DND-41 (cell line): ENCODE measurements at regions not wholly inside any gene's neighbourhood (a gene's known extent, or its start where the extent isn't known, plus 50 kb on each side); places are given as distances from the start of the nearest gene placed in this dataset.

Source experiments
- ATAC-seq: fragments of 200-7000 bp; cut with Tn5 transposase; 3 replicates; pipeline ENCODE4 v1.9.1; 2021; ENCODE audit warnings: low read depth; ENCODE audit not compliant: insufficient read depth
- DNase-seq: peaks from one replicate; pipeline ENCODE4 v3.0.0-alpha.2; 2020
- H2AFZ ChIP-seq: 2 replicates; pipeline ENCODE4 v1.6.0; 2012; ENCODE audit warnings: low read depth, low read length
- H3K27ac ChIP-seq: 2 replicates; pipeline ENCODE4 v1.5.1; 2012; ENCODE audit warnings: low read length, inconsistent platforms
- H3K27me3 ChIP-seq: fragments of 200-600 bp; sonication (generic); 2 replicates; pipeline ENCODE4 v1.6.0; 2012; ENCODE audit warnings: low read length, mild to moderate bottlenecking, inconsistent platforms; ENCODE audit not compliant: insufficient read depth, poor library complexity
- H3K36me3 ChIP-seq: 2 replicates; pipeline ENCODE4 v1.5.1; 2012; ENCODE audit warnings: low read length, inconsistent platforms; ENCODE audit not compliant: insufficient read depth
- H3K4me1 ChIP-seq: 2 replicates; pipeline ENCODE4 v1.5.1; 2012; ENCODE audit warnings: mild to moderate bottlenecking, low read length; ENCODE audit not compliant: insufficient read depth
- H3K4me2 ChIP-seq: 2 replicates; pipeline ENCODE4 v1.6.0; 2012; ENCODE audit warnings: mild to moderate bottlenecking, moderate library complexity, low read length, inconsistent platforms; ENCODE audit not compliant: insufficient read depth
- H3K4me3 ChIP-seq, 2 experiments: fragments of 200-600 bp in 1 of 2; shearing (Covaris generic) in 1 of 2; 2 replicates each; pipeline ENCODE4 v1.5.1; 2012 to 2016; ENCODE audit warnings: inconsistent platforms in 2 of 2, low read length in 2 of 2, mild to moderate bottlenecking in 2 of 2, low read depth in 1 of 2, moderate library complexity in 1 of 2
- H3K79me2 ChIP-seq: 2 replicates; pipeline ENCODE4 v1.6.0; 2012; ENCODE audit warnings: low read length, inconsistent platforms; ENCODE audit not compliant: insufficient read depth
- H3K9ac ChIP-seq: 2 replicates; pipeline ENCODE4 v1.6.0; 2012; ENCODE audit warnings: low read depth, mild to moderate bottlenecking, inconsistent platforms, low read length, moderate library complexity
- H3K9me3 ChIP-seq: 2 replicates; pipeline ENCODE4 v1.5.1; 2012; ENCODE audit warnings: low read length, moderate library complexity, mild to moderate bottlenecking, inconsistent platforms; ENCODE audit not compliant: insufficient read depth, severe bottlenecking
- H4K20me1 ChIP-seq: 2 replicates; pipeline ENCODE4 v1.6.0; 2012; ENCODE audit warnings: low read length; ENCODE audit not compliant: insufficient read depth
- EZH2 ChIP-seq: IDR thresholded peaks from 3 replicates; pipeline ENCODE4 v1.6.1; 2012; ENCODE audit warnings: borderline replicate concordance, low read depth, mild to moderate bottlenecking, moderate library complexity, low read length, inconsistent platforms; ENCODE audit not compliant: severe bottlenecking
- TF ChIP-seq, protein P1 (sequence below): IDR thresholded peaks from 2 replicates; pipeline ENCODE4 v1.5.1; 2012; ENCODE audit warnings: borderline replicate concordance, low read length, moderate library complexity, mild to moderate bottlenecking; ENCODE audit not compliant: poor library complexity, severe bottlenecking; ENCODE audit errors: extremely low read depth

DNA sequence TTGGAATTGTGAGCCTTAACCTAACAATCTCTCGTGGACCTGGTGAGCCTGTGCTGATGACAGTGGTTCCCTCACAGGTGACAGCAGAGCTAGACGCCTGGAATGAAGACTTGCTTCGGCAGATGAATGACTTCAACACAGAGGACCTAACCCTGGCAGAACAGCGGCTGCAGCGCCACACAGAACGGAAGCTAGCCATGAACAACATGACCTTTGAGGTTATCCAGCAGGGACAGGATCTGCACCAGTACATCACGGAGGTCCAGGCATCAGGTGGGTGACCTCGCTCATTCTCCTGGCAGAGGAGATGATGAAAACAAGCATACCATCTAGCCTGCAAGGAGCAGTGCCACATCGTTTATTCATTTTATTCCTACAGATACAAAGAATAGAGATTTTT lies 316.9 kb upstream of the UMPS start:
- no peaks in the 10 kb centered on the region for H3K4me1 ChIP-seq
- H2AFZ ChIP-seq, result no peak overlapping the region
- H3K4me3 ChIP-seq, result no peak overlapping the region
- TF ChIP-seq EZH2, result no peak
- TF ChIP-seq, protein P1, sequence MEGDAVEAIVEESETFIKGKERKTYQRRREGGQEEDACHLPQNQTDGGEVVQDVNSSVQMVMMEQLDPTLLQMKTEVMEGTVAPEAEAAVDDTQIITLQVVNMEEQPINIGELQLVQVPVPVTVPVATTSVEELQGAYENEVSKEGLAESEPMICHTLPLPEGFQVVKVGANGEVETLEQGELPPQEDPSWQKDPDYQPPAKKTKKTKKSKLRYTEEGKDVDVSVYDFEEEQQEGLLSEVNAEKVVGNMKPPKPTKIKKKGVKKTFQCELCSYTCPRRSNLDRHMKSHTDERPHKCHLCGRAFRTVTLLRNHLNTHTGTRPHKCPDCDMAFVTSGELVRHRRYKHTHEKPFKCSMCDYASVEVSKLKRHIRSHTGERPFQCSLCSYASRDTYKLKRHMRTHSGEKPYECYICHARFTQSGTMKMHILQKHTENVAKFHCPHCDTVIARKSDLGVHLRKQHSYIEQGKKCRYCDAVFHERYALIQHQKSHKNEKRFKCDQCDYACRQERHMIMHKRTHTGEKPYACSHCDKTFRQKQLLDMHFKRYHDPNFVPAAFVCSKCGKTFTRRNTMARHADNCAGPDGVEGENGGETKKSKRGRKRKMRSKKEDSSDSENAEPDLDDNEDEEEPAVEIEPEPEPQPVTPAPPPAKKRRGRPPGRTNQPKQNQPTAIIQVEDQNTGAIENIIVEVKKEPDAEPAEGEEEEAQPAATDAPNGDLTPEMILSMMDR, result no peak
- H3K27me3 ChIP-seq, result peaks cover 8% of the 10 kb centered on the region
- H3K79me2 ChIP-seq, result no peaks in the 10 kb centered on the region
- H3K36me3 ChIP-seq, result no peaks in the 10 kb centered on the region
- H3K9ac ChIP-seq, result no peak overlapping the region
- no peak for DNase-seq
- ATAC-seq, result no peak
- no peak overlapping the region for H3K27ac ChIP-seq
- no peaks in the 10 kb centered on the region for H3K9me3 ChIP-seq
- no peak overlapping the region for H3K4me2 ChIP-seq
- no peaks in the 10 kb centered on the region; the same call in 1 of the 2 replicates for H4K20me1 ChIP-seq

DNA sequence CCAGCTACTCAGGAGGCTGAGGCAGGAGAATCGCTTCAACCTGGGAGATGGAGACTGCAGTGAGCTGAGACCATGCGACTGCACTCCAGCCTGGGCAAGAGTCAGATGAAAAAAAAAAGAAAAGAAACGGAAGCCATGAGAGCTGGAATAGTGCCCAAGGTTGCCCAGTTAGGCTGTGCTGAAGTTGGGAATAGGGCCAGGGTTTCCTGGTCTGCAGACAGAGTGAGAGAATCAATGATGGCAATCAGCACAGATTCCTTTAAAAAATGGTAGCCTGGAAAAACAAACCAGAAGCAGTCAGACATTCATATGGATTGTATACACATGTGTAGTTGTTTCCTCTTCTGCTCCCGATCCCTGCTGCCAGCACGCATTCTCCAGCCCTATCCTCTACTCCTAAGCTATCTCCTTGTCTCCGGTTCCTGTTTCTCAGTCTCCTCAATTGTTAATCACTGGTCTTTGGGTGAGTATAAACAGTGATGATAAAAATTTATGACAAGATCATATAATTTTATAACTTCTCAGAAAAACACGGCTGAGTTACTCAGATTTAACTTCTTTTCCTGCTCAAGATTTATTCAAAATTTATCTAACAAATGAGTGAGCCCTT lies 316.2 kb upstream of the UMPS start:
- H3K9ac ChIP-seq, result no peak overlapping the region
- ATAC-seq (no peak), DNase-seq (no peak)
- no peak overlapping the region for H2AFZ ChIP-seq
- no peak overlapping the region for H3K4me2 ChIP-seq
- H3K36me3 ChIP-seq, result no peaks in the 10 kb centered on the region
- no peak overlapping the region for H3K4me3 ChIP-seq
- no peaks in the 10 kb centered on the region for H3K9me3 ChIP-seq
- TF ChIP-seq, protein P1, result no peak
- no peak for TF ChIP-seq EZH2
- H3K27ac ChIP-seq, result no peak overlapping the region
- H3K79me2 ChIP-seq, result no peaks in the 10 kb centered on the region
- no peaks in the 10 kb centered on the region; the same call in 1 of the 2 replicates for H4K20me1 ChIP-seq
- H3K4me1 ChIP-seq, result no peaks in the 10 kb centered on the region
- peaks cover 8% of the 10 kb centered on the region for H3K27me3 ChIP-seq

DNA sequence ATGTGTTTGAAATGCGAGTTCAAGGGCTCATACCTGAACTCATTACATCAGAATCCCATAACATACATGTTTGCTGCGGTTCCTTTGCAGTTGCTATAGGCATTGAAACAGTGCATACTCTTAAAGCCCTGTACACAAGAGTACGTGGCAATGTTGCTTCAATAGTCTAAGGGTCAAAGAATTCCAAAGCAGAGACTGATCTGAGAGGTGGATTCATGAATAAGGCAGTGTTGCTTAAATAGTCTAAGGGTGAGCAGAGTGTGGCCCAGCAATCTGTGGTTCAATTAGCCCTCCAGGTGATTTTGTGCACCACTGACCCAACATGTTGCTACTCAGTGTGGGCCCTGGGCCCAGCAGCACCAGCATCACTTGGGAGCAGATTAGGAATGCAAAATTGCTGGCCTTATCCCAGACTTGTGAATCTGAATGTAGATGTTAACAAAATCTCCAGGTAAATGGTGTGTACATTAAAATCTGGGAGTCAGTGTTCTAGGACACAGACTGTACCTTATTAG lies 314.7 kb upstream of the UMPS start:
- Histone ChIP-seq H3K27me3 (peaks cover 8% of the 10 kb centered on the region), H2AFZ (no peak overlapping the region), H3K27ac (no peak overlapping the region), H3K79me2 (no peaks in the 10 kb centered on the region), H3K36me3 (no peaks in the 10 kb centered on the region), H3K4me1 (no peaks in the 10 kb centered on the region), H3K4me2 (no peak overlapping the region), H3K9me3 (no peaks in the 10 kb centered on the region), H3K4me3 (no peak overlapping the region), H3K9ac (no peak overlapping the region), H4K20me1 (no peaks in the 10 kb centered on the region; the same call in 1 of the 2 replicates)
- ATAC-seq (no peak), DNase-seq (no peak)
- TF ChIP-seq, protein P1, result no peak
- TF ChIP-seq EZH2, result no peak
